WTC11 (cell line): ENCODE measurements at regions not wholly inside any gene's neighbourhood (a gene's known extent, or its start where the extent isn't known, plus 50 kb on each side); places are given as distances from the start of the nearest gene placed in this dataset.

Source experiments
- ATAC-seq: fragments of 200-7000 bp; cut with Tn5 transposase; 2 replicates; pipeline ENCODE4 v1.10.0; 2021; ENCODE audit warnings: mild to moderate bottlenecking, moderate library complexity
- CTCF ChIA-PET: fragments of 300-600 bp; sonication (Branson Sonifier 250); formaldehyde crosslinking; loops from one replicate; lab custom pipeline; 2021; ENCODE audit warnings: antibody characterized with exemption; lab: Charles Lee
- POLR2A ChIA-PET: fragments of 350-600 bp; sonication (Branson Sonifier 250); formaldehyde crosslinking; loops from one replicate; lab custom pipeline; 2021; ENCODE audit warnings: antibody characterized with exemption; lab: Charles Lee
- DNase-seq: peaks from one replicate; pipeline ENCODE4 v3.0.0; 2021; ENCODE audit warnings: low spot score
- H3K27ac Mint-ChIP-seq: 2 replicates; pipeline ENCODE4 v1.8.0; 2021; ENCODE audit warnings: mixed read lengths
- H3K27me3 Mint-ChIP-seq: 2 replicates; pipeline ENCODE4 v1.8.0; 2021; ENCODE audit warnings: low read depth, mild to moderate bottlenecking, moderate library complexity, mixed read lengths
- H3K36me3 Mint-ChIP-seq: 2 replicates; pipeline ENCODE4 v1.8.0; 2021; ENCODE audit warnings: mixed read lengths
- H3K4me1 Mint-ChIP-seq: 2 replicates; pipeline ENCODE4 v1.8.0; 2022; ENCODE audit warnings: mixed read lengths
- H3K4me3 Mint-ChIP-seq: 2 replicates; pipeline ENCODE4 v1.8.0; 2021; ENCODE audit warnings: mild to moderate bottlenecking, moderate library complexity, mixed read lengths
- H3K9me3 Mint-ChIP-seq: 2 replicates; pipeline ENCODE4 v1.8.0; 2021; ENCODE audit warnings: mixed read lengths
- ATF1 ChIP-seq: sonication (generic); formaldehyde crosslinking; IDR thresholded peaks from 2 replicates; pipeline ENCODE4 v1.8.1; 2023; ENCODE audit warnings: mild to moderate bottlenecking, moderate library complexity, missing genetic modification reagents
- CREB1 ChIP-seq: sonication (generic); formaldehyde crosslinking; IDR thresholded peaks from 2 replicates; pipeline ENCODE4 v1.8.0; 2023; ENCODE audit warnings: mild to moderate bottlenecking, missing genetic modification reagents
- ELF4 ChIP-seq: sonication (generic); formaldehyde crosslinking; IDR thresholded peaks from 2 replicates; pipeline ENCODE4 v1.8.1; 2022; ENCODE audit warnings: low read depth, mild to moderate bottlenecking, moderate library complexity, missing genetic modification reagents
- EMX1 ChIP-seq: fragments of 250-450 bp; sonication (Bioruptor Pico); IDR thresholded peaks from 2 replicates; pipeline ENCODE4 v1.8.0; 2021; ENCODE audit warnings: mild to moderate bottlenecking
- ETV6 ChIP-seq: sonication (generic); formaldehyde crosslinking; IDR thresholded peaks from 2 replicates; pipeline ENCODE4 v1.8.1; 2022; ENCODE audit warnings: mild to moderate bottlenecking, missing genetic modification reagents
- FOXP1 ChIP-seq: sonication (generic); formaldehyde crosslinking; IDR thresholded peaks from 2 replicates; pipeline ENCODE4 v1.8.0; 2022; ENCODE audit warnings: missing genetic modification reagents, mild to moderate bottlenecking, moderate library complexity, borderline replicate concordance
- NFYB ChIP-seq: sonication (generic); formaldehyde crosslinking; conservative IDR thresholded peaks from 2 replicates; pipeline ENCODE4 v1.8.0; 2022; ENCODE audit warnings: low read depth, missing genetic modification reagents
- OVOL2 ChIP-seq: fragments of 250-450 bp; sonication (Bioruptor Pico); IDR thresholded peaks from 2 replicates; pipeline ENCODE4 v1.9.0; 2021; ENCODE audit warnings: mild to moderate bottlenecking, borderline replicate concordance
- PRRX2 ChIP-seq: fragments of 250-450 bp; sonication (Bioruptor Pico); IDR thresholded peaks from 2 replicates; pipeline ENCODE4 v1.8.0; 2021; ENCODE audit warnings: mild to moderate bottlenecking
- RELA ChIP-seq: sonication (generic); formaldehyde crosslinking; IDR thresholded peaks from 2 replicates; pipeline ENCODE4 v1.8.1; 2022; ENCODE audit warnings: missing genetic modification reagents, mild to moderate bottlenecking, borderline replicate concordance
- SOX15 ChIP-seq: fragments of 250-450 bp; sonication (Bioruptor Pico); IDR thresholded peaks from 2 replicates; pipeline ENCODE4 v1.9.0; 2021; ENCODE audit warnings: mild to moderate bottlenecking
- TEAD4 ChIP-seq: sonication (generic); formaldehyde crosslinking; IDR thresholded peaks from 2 replicates; pipeline ENCODE4 v1.8.0; 2022; ENCODE audit warnings: mild to moderate bottlenecking, missing genetic modification reagents
- ZNF219 ChIP-seq: sonication (generic); formaldehyde crosslinking; IDR thresholded peaks from 2 replicates; pipeline ENCODE4 v1.8.0; 2023; ENCODE audit warnings: missing genetic modification reagents, mild to moderate bottlenecking, borderline replicate concordance
- ZNF416 ChIP-seq: fragments of 250-450 bp; sonication (Bioruptor Pico); IDR thresholded peaks from 2 replicates; pipeline ENCODE4 v1.9.0; 2021; ENCODE audit warnings: mild to moderate bottlenecking, inconsistent platforms
- ZNF671 ChIP-seq: fragments of 250-450 bp; sonication (Bioruptor Pico); IDR thresholded peaks from 2 replicates; pipeline ENCODE4 v1.8.0; 2021; ENCODE audit warnings: mild to moderate bottlenecking
- TF ChIP-seq, protein P1 (sequence below): fragments of 250-450 bp; sonication (Bioruptor Pico); IDR thresholded peaks from 2 replicates; pipeline ENCODE4 v2.1.2; 2022; ENCODE audit warnings: mild to moderate bottlenecking, moderate library complexity
- TF ChIP-seq, protein P2 (sequence below): fragments of 250-450 bp; sonication (Bioruptor Pico); IDR thresholded peaks from 2 replicates; pipeline ENCODE4 v1.8.0; 2021; ENCODE audit warnings: mild to moderate bottlenecking
- TF ChIP-seq, protein P3 (sequence below): sonication (generic); formaldehyde crosslinking; IDR thresholded peaks from 2 replicates; pipeline ENCODE4 v1.8.0; 2022; ENCODE audit warnings: mild to moderate bottlenecking, missing genetic modification reagents
- TF ChIP-seq, protein P4 (sequence below): sonication (generic); formaldehyde crosslinking; conservative IDR thresholded peaks from 2 replicates; pipeline ENCODE4 v1.8.1; 2023; ENCODE audit warnings: mild to moderate bottlenecking, low read depth, missing genetic modification reagents, moderate library complexity
- TF ChIP-seq, protein P5 (sequence below): sonication (generic); formaldehyde crosslinking; IDR thresholded peaks from 2 replicates; pipeline ENCODE4 v1.8.1; 2023; ENCODE audit warnings: mild to moderate bottlenecking, missing genetic modification reagents, borderline replicate concordance

DNA sequence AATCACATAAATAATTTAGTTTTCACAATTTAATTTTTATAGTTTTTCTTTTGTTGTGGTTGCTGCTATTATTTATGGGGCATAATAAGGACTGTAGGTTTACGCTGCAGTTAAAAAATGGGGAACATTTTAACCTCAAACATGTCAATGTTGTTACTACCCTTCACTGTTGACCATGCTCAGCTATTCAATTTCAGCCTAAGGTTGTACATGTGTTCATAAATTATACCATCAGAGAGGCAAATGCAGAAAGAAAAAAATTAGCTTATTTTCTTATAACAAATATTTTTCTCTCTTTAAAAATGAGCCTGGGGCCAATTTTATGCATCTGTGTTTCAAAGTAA lies 110.1 kb upstream of the PITRM1 start (continued):
- no peak for TF ChIP-seq ZNF219
- TF ChIP-seq, all 79 proteins: peak for 0

DNA sequence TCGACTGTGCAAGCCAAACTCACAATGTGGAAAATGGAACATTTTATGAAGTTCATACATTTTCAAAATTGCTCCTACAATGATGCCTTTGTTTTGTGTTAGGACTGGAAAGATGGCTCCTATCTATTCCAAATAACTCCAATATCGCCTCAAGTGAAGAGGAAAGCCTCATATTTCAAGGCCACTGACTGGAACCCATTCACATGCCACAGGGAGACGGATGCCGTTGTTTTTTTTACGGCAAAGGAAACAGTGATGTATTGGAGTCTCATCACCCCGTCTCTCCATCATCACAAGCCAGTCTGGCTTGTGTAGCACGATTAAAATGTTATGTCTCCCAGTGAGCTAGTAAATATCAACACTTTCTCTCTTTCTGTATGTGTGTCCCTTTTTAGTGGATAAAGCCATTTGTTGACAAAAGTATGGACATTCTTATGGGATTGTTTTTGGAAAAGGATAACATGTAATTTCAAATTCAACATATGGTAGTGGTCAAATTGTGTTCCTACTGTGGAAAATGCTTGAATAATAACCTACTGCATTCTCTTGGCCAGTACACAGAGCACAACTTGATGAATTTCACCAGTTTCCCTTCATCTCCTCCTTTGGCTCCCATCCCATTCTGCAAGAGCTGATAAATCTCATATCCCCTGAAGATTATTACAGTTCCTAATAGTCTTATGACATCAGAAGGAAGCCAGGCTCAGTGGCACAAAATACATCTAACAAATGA lies 109.5 kb upstream of the PITRM1 start:
- Mint-ChIP-seq H3K4me1 (peaks cover 10% of the 10 kb centered on the region), H3K9me3 (no peaks in the 10 kb centered on the region), H3K27me3 (no peaks in the 10 kb centered on the region; the same call in none of the 2 replicates), H3K36me3 (no peaks in the 10 kb centered on the region), H3K27ac (no peak overlapping the region), H3K4me3 (no peak overlapping the region)
- TF ChIP-seq SOX15: no peak
- TF ChIP-seq ETV6 (CRISPR knock-in tag): no peak
- TF ChIP-seq OVOL2 (CRISPR knock-in tag): no peak
- no peak for TF ChIP-seq FOXP1
- no peak for TF ChIP-seq EMX1 (CRISPR knock-in tag)
- TF ChIP-seq, protein P1, sequence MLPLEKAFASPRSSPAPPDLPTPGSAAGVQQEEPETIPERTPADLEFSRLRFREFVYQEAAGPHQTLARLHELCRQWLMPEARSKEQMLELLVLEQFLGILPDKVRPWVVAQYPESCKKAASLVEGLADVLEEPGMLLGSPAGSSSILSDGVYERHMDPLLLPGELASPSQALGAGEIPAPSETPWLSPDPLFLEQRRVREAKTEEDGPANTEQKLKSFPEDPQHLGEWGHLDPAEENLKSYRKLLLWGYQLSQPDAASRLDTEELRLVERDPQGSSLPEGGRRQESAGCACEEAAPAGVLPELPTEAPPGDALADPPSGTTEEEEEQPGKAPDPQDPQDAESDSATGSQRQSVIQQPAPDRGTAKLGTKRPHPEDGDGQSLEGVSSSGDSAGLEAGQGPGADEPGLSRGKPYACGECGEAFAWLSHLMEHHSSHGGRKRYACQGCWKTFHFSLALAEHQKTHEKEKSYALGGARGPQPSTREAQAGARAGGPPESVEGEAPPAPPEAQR (CRISPR knock-in tag): no peak
- no peak for TF ChIP-seq CREB1 (CRISPR knock-in tag)
- TF ChIP-seq, protein P2, sequence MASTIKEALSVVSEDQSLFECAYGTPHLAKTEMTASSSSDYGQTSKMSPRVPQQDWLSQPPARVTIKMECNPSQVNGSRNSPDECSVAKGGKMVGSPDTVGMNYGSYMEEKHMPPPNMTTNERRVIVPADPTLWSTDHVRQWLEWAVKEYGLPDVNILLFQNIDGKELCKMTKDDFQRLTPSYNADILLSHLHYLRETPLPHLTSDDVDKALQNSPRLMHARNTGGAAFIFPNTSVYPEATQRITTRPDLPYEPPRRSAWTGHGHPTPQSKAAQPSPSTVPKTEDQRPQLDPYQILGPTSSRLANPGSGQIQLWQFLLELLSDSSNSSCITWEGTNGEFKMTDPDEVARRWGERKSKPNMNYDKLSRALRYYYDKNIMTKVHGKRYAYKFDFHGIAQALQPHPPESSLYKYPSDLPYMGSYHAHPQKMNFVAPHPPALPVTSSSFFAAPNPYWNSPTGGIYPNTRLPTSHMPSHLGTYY (CRISPR knock-in tag): no peak
- TF ChIP-seq, protein P3, sequence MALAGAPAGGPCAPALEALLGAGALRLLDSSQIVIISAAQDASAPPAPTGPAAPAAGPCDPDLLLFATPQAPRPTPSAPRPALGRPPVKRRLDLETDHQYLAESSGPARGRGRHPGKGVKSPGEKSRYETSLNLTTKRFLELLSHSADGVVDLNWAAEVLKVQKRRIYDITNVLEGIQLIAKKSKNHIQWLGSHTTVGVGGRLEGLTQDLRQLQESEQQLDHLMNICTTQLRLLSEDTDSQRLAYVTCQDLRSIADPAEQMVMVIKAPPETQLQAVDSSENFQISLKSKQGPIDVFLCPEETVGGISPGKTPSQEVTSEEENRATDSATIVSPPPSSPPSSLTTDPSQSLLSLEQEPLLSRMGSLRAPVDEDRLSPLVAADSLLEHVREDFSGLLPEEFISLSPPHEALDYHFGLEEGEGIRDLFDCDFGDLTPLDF: no peak
- TF ChIP-seq TEAD4: no peak
- TF ChIP-seq, protein P4, sequence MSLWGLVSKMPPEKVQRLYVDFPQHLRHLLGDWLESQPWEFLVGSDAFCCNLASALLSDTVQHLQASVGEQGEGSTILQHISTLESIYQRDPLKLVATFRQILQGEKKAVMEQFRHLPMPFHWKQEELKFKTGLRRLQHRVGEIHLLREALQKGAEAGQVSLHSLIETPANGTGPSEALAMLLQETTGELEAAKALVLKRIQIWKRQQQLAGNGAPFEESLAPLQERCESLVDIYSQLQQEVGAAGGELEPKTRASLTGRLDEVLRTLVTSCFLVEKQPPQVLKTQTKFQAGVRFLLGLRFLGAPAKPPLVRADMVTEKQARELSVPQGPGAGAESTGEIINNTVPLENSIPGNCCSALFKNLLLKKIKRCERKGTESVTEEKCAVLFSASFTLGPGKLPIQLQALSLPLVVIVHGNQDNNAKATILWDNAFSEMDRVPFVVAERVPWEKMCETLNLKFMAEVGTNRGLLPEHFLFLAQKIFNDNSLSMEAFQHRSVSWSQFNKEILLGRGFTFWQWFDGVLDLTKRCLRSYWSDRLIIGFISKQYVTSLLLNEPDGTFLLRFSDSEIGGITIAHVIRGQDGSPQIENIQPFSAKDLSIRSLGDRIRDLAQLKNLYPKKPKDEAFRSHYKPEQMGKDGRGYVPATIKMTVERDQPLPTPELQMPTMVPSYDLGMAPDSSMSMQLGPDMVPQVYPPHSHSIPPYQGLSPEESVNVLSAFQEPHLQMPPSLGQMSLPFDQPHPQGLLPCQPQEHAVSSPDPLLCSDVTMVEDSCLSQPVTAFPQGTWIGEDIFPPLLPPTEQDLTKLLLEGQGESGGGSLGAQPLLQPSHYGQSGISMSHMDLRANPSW (CRISPR knock-in tag): no peak
- no peak for TF ChIP-seq ELF4
- TF ChIP-seq, protein P5, sequence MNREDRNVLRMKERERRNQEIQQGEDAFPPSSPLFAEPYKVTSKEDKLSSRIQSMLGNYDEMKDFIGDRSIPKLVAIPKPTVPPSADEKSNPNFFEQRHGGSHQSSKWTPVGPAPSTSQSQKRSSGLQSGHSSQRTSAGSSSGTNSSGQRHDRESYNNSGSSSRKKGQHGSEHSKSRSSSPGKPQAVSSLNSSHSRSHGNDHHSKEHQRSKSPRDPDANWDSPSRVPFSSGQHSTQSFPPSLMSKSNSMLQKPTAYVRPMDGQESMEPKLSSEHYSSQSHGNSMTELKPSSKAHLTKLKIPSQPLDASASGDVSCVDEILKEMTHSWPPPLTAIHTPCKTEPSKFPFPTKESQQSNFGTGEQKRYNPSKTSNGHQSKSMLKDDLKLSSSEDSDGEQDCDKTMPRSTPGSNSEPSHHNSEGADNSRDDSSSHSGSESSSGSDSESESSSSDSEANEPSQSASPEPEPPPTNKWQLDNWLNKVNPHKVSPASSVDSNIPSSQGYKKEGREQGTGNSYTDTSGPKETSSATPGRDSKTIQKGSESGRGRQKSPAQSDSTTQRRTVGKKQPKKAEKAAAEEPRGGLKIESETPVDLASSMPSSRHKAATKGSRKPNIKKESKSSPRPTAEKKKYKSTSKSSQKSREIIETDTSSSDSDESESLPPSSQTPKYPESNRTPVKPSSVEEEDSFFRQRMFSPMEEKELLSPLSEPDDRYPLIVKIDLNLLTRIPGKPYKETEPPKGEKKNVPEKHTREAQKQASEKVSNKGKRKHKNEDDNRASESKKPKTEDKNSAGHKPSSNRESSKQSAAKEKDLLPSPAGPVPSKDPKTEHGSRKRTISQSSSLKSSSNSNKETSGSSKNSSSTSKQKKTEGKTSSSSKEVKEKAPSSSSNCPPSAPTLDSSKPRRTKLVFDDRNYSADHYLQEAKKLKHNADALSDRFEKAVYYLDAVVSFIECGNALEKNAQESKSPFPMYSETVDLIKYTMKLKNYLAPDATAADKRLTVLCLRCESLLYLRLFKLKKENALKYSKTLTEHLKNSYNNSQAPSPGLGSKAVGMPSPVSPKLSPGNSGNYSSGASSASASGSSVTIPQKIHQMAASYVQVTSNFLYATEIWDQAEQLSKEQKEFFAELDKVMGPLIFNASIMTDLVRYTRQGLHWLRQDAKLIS (CRISPR knock-in tag): no peak
- no peak for TF ChIP-seq ZNF416 (CRISPR knock-in tag)
- no peak for TF ChIP-seq RELA
- no peak for TF ChIP-seq ATF1 (CRISPR knock-in tag)
- TF ChIP-seq ZNF671 (CRISPR knock-in tag): no peak
- TF ChIP-seq NFYB (CRISPR knock-in tag): no peak
- TF ChIP-seq PRRX2 (CRISPR knock-in tag): no peak
- ChIA-PET POLR2A (no interaction called here), CTCF (no interaction called here)
- no peak for ATAC-seq
- no peak for DNase-seq
